NCI-H748 treated with DMSO at 0.1 percent for 48 hours (cell line): ENCODE measurements at regions not wholly inside any gene's neighbourhood (a gene's known extent, or its start where the extent isn't known, plus 50 kb on each side); places are given as distances from the start of the nearest gene placed in this dataset.

Experiments used
- DNase-seq: peaks from one replicate; lab custom pipeline; 2025; lab: John Stamatoyannopoulos, UW

GRCh38 chr6:21816231-21816630, 222.7 kb downstream of the SOX4 start:
- no peak for DNase-seq

- DNase-seq = no peak
Observed at GRCh38 chr6:21820442-21820841, 226.9 kb downstream of the SOX4 start.

GRCh38 chr6:21823371-21823770, 229.8 kb downstream of the SOX4 start:
- DNase-seq = no peak

GRCh38 chr6:21824431-21825177, 231.1 kb downstream of the SOX4 start:
- peak; percentile 95 for DNase-seq

GRCh38 chr6:21826023-21826422, 232.5 kb downstream of the SOX4 start:
- no peak for DNase-seq

- DNase-seq = no peak
Observed at GRCh38 chr6:21826904-21827303, 233.4 kb downstream of the SOX4 start.

GRCh38 chr6:21827425-21828202, 234.1 kb downstream of the SOX4 start:
- no peak for DNase-seq

- DNase-seq = no peak
Observed at GRCh38 chr6:21828704-21829103, 235.2 kb downstream of the SOX4 start.

- no peak for DNase-seq
Observed at GRCh38 chr6:21829126-21829525, 235.6 kb downstream of the SOX4 start.

- no peak for DNase-seq
Observed at GRCh38 chr6:21831521-21832291, 238.2 kb downstream of the SOX4 start.

GRCh38 chr6:21836277-21836676, 242.7 kb downstream of the SOX4 start:
- no peak for DNase-seq

- DNase-seq = no peak
Observed at GRCh38 chr6:21836772-21837425, 243.3 kb downstream of the SOX4 start.

- no peak for DNase-seq
Observed at GRCh38 chr6:21840428-21840827, 246.9 kb downstream of the SOX4 start.

- peak; percentile 80 for DNase-seq
Observed at GRCh38 chr6:21842875-21843645, 249.5 kb downstream of the SOX4 start.

- no peak for DNase-seq
Observed at GRCh38 chr6:21844120-21844917, 250.8 kb downstream of the SOX4 start.

- no peak for DNase-seq
Observed at GRCh38 chr6:21845018-21845417, 251.5 kb downstream of the SOX4 start.

GRCh38 chr6:21845439-21846140, 252.0 kb downstream of the SOX4 start:
- no peak for DNase-seq

GRCh38 chr6:21846541-21847451, 253.2 kb downstream of the SOX4 start:
- peak; percentile 97 for DNase-seq
